ENCODE measurements at regions not wholly inside any gene's neighbourhood (a gene's known extent, or its start where the extent isn't known, plus 50 kb on each side); places are given as distances from the start of the nearest gene placed in this dataset.

DNA sequence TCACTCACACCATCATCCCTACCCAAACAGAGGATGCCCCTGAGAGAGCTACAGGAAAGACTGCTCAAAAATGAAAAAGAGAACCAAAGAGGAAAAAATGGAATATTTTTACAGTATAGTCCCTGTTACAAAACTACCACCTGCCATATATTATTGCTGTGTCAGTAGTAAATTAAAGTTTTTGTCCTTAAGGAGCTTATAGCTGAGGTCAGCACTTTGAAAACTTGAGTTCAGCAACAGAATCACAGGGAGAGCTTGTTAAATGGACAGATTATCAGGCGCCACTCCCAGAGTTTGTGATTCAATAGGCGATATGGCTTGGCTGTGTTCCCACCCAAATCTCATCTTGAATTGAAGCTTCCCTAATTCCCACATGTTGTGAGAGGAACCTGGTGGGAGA lies 71.9 kb upstream of the FAM9A start:
- no peak for TF ChIP-seq POLR2A (IDR thresholded peaks at IDR 0.05)
- TF ChIP-seq, protein P1, sequence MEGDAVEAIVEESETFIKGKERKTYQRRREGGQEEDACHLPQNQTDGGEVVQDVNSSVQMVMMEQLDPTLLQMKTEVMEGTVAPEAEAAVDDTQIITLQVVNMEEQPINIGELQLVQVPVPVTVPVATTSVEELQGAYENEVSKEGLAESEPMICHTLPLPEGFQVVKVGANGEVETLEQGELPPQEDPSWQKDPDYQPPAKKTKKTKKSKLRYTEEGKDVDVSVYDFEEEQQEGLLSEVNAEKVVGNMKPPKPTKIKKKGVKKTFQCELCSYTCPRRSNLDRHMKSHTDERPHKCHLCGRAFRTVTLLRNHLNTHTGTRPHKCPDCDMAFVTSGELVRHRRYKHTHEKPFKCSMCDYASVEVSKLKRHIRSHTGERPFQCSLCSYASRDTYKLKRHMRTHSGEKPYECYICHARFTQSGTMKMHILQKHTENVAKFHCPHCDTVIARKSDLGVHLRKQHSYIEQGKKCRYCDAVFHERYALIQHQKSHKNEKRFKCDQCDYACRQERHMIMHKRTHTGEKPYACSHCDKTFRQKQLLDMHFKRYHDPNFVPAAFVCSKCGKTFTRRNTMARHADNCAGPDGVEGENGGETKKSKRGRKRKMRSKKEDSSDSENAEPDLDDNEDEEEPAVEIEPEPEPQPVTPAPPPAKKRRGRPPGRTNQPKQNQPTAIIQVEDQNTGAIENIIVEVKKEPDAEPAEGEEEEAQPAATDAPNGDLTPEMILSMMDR (IDR thresholded peaks at IDR 0.05): no peak
